ENCODE measurements at regions not wholly inside any gene's neighbourhood (a gene's known extent, or its start where the extent isn't known, plus 50 kb on each side); places are given as distances from the start of the nearest gene placed in this dataset.

DNA sequence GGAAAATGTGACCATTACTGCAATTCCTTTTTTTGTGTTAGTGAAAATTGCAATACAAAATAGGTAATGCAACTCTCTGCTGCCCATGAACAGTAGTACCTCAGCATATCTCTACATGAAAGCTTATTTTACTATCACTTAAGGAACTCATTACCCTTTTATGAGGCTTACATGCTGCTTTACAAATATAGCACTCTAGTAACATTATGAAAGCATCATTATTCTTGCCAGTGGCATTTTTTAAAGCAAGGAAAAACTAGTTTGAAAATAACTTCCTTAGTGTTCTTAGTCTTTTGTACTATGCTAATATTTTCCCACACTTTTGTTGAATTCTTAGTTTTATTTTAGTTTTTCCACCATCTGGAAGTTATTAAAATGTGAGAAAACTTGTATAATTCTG, 797.3 kb upstream of the ARRDC3 start:
- no peak overlapping the region for H3K4me3 Mint-ChIP-seq (ENCODE audit: low read depth, unreplicated experiment)
- CTCF ChIA-PET: no interaction called here
- H3K4me1 Mint-ChIP-seq (ENCODE audit: low read depth, unreplicated experiment): no peaks in the 10 kb centered on the region
- no peaks in the 10 kb centered on the region for H3K36me3 Mint-ChIP-seq (ENCODE audit: insufficient read depth, unreplicated experiment)
- TF ChIP-seq, protein P1, sequence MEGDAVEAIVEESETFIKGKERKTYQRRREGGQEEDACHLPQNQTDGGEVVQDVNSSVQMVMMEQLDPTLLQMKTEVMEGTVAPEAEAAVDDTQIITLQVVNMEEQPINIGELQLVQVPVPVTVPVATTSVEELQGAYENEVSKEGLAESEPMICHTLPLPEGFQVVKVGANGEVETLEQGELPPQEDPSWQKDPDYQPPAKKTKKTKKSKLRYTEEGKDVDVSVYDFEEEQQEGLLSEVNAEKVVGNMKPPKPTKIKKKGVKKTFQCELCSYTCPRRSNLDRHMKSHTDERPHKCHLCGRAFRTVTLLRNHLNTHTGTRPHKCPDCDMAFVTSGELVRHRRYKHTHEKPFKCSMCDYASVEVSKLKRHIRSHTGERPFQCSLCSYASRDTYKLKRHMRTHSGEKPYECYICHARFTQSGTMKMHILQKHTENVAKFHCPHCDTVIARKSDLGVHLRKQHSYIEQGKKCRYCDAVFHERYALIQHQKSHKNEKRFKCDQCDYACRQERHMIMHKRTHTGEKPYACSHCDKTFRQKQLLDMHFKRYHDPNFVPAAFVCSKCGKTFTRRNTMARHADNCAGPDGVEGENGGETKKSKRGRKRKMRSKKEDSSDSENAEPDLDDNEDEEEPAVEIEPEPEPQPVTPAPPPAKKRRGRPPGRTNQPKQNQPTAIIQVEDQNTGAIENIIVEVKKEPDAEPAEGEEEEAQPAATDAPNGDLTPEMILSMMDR (IDR thresholded peaks at IDR 0.05; ENCODE audit: unreplicated experiment): no peak
- DNase-seq: no peak
- H3K27ac Mint-ChIP-seq (ENCODE audit: unreplicated experiment): no peak overlapping the region
- intact Hi-C loops (cut with micrococcal nuclease; ENCODE audit: unreplicated experiment): no loop called here
- no peaks in the 10 kb centered on the region for H3K9me3 Mint-ChIP-seq (ENCODE audit: low read depth, unreplicated experiment)
- H3K27me3 Mint-ChIP-seq (ENCODE audit: unreplicated experiment): no peaks in the 10 kb centered on the region
- BruUV-seq (replicated peaks): no TSS peak

DNA sequence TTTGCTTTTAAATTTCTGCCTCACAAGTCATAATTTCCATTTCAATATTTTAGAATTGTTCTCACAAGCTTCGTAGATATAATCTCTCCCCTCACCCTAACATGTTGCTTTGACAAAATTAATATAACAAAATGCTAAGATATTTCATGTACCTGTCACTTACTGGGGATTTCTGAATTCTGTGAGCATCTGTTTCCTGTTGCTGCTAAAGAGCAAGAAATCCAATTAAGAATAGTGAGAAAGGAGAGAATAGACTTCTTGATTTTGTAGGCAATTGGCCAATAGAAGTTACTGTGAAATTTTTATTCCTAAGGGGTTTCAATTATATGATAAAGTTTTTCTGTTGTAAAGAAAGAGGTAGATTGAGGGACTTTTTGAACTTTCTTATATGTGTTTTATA, 796.5 kb upstream of the ARRDC3 start:
- TF ChIP-seq, protein P1 (IDR thresholded peaks at IDR 0.05; ENCODE audit: unreplicated experiment): no peak
- no peak for DNase-seq
- no peaks in the 10 kb centered on the region for H3K36me3 Mint-ChIP-seq (ENCODE audit: insufficient read depth, unreplicated experiment)
- no peak overlapping the region for H3K4me3 Mint-ChIP-seq (ENCODE audit: low read depth, unreplicated experiment)
- intact Hi-C loops (cut with micrococcal nuclease; ENCODE audit: unreplicated experiment): no loop called here
- no peak overlapping the region for H3K27ac Mint-ChIP-seq (ENCODE audit: unreplicated experiment)
- H3K4me1 Mint-ChIP-seq (ENCODE audit: low read depth, unreplicated experiment): no peaks in the 10 kb centered on the region
- CTCF ChIA-PET: no interaction called here
- no peaks in the 10 kb centered on the region for H3K27me3 Mint-ChIP-seq (ENCODE audit: unreplicated experiment)
- H3K9me3 Mint-ChIP-seq (ENCODE audit: low read depth, unreplicated experiment): no peaks in the 10 kb centered on the region
- no TSS peak for BruUV-seq (replicated peaks)

DNA sequence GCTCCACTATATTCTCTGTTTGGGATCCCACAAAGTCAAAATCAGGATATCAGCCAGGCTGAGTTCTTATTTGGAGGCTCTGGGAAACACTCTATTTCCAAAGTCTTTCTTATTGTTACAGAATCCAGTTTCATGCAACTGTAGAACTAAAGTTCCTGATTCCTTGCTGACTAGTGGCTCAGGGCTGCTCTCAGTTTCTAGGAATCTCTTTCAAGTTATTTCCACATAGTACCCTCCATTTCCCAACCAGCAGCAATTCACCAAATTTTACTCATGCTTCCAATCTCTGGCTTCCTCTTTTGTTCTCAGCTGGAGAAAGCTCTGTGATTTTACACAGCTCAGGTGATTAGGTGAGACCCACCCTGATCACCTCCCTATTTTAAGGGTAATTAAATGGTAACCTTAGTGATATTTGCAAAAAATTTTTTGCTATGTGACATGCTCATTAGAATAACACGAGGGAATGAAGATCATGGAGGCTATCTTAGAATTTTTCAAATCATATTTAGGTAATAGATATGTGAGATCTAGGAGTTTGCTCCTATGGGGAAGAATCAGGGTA, 794.9 kb upstream of the ARRDC3 start:
- BruUV-seq (replicated peaks): no TSS peak
- no peaks in the 10 kb centered on the region for H3K9me3 Mint-ChIP-seq (ENCODE audit: low read depth, unreplicated experiment)
- no peak overlapping the region for H3K4me3 Mint-ChIP-seq (ENCODE audit: low read depth, unreplicated experiment)
- H3K36me3 Mint-ChIP-seq (ENCODE audit: insufficient read depth, unreplicated experiment): no peaks in the 10 kb centered on the region
- TF ChIP-seq, protein P1 (IDR thresholded peaks at IDR 0.05; ENCODE audit: unreplicated experiment): no peak
- DNase-seq: no peak
- H3K27me3 Mint-ChIP-seq (ENCODE audit: unreplicated experiment): no peaks in the 10 kb centered on the region
- no peak overlapping the region for H3K27ac Mint-ChIP-seq (ENCODE audit: unreplicated experiment)
- CTCF ChIA-PET: no interaction called here
- H3K4me1 Mint-ChIP-seq (ENCODE audit: low read depth, unreplicated experiment): no peaks in the 10 kb centered on the region
- intact Hi-C loops (cut with micrococcal nuclease; ENCODE audit: unreplicated experiment): no loop called here

DNA sequence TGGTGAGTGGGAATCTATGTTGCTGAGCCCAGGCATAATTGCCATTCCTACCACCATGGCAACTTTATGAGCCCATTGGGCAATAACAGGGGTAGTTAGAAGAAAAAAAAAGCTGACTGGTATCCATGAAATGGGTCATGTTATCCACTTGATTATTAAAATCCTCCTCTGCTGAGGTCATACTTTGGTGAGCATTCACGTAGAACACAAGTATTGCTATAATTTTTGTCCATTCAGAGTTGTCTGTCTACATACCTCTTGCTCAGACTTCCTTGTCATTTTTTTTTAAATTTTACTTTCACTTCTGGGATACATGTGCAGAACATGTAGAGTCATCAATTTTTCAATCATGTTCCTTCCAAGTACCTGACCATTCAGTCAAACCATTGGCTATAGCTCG, 780.8 kb upstream of the ARRDC3 start:
- Mint-ChIP-seq H3K27ac (ENCODE audit: unreplicated experiment) (no peak overlapping the region), H3K27me3 (ENCODE audit: unreplicated experiment) (no peaks in the 10 kb centered on the region), H3K9me3 (ENCODE audit: low read depth, unreplicated experiment) (no peaks in the 10 kb centered on the region), H3K4me1 (ENCODE audit: low read depth, unreplicated experiment) (no peaks in the 10 kb centered on the region), H3K36me3 (ENCODE audit: insufficient read depth, unreplicated experiment) (no peaks in the 10 kb centered on the region), H3K4me3 (ENCODE audit: low read depth, unreplicated experiment) (no peak overlapping the region)
- TF ChIP-seq, protein P1 (IDR thresholded peaks at IDR 0.05; ENCODE audit: unreplicated experiment): no peak
- intact Hi-C loops (cut with micrococcal nuclease; ENCODE audit: unreplicated experiment): no loop called here
- no peak for DNase-seq
- no TSS peak for BruUV-seq (replicated peaks)
- CTCF ChIA-PET: no interaction called here
